GM18517 (cell line): ENCODE measurements at regions not wholly inside any gene's neighbourhood (a gene's known extent, or its start where the extent isn't known, plus 50 kb on each side); places are given as distances from the start of the nearest gene placed in this dataset.
A peak's percentile ranks its signal among the peaks of the same experiment; 100 is the strongest.

Source experiments
- ATAC-seq: cut with Tn5 transposase; IDR thresholded peaks from one replicate; pipeline ENCODE4 v1.9.1; 2021; ENCODE audit warnings: mild to moderate bottlenecking, moderate library complexity; ENCODE audit not compliant: unreplicated experiment

DNA sequence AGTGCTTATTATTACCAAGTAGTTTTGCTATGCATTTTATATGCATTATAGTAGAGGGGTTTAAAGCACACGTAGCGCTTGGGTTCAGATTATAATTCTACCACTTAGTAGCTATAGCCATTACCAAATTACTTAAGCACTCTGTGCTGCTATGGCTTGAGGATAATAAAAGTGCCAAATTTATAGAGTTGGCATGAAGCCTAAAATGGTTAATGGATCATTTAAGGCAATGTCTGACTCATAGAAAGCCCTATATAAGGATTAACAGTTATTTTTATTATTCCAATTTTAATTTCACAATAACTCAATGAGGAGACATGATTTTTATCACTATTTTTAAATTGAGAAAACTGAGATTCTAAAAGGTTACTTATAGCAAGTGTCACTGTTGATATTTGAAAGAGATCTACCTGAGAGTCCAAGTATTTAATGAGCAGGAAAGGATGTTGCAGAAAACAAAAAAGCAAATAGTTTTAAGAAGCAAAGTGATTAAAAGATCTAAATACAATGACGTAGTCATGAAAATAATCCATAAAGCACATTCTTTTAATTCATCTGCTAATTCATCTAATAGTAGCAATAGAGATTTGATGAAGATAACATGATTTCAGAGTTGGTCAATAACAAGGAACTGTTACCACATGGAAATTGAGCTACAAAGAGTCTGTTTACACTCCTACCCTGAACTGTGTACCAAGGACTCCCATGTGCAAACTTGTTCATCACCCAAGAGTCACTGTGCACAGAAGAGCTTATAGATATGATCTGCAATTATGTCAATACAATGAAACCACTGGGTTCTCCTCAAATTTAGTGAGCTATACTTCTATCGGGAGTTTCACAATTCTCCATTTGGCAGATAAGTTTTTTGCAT lies 78.8 kb upstream of the DTNA start:
- no peak for ATAC-seq

DNA sequence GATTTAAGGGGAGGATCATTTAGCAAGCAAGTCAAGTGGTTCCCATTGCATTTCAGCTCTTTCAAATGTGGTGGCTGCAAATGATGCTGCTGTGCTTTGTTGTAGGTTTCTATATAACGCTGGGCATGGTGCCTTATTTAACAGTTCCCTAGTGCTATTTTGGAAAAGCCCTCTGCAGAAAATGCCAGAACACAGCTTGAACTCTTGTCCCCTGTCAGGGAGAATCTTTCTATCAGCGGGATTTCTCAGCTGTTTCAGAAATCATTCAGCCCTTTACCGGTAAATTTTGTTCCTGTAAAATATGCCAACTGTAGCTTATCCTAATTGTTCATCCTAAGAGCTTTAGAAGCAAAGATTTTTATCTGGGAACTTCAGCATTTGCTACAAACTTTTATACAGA lies 77.8 kb upstream of the DTNA start:
- no peak for ATAC-seq

GRCh38 chr18:34633368-34633767 lies 76.7 kb upstream of the DTNA start:
- no peak for ATAC-seq

GRCh38 chr18:34637094-34637801 lies 72.8 kb upstream of the DTNA start:
- ATAC-seq: no peak

- ATAC-seq: no peak
Observed at GRCh38 chr18:34639687-34640086, 70.4 kb upstream of the DTNA start.

DNA sequence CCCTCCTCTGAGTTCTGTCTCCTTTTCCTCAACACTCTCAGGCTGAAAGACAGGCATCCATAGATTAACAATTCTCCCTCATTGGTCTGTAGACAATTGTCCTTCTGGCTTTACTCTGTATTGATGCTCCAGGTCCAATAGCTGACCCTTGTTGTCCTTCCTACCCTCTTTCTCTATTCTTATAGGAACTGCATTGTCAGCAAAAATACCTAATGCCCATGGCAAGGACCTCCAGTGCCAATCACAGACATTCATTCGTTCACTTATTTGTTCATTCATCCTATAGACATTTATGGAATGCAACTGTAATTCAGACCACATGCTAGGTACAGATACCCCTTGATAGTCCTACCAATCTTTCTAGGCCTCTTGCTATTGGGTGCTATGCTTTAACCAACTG lies 69.8 kb upstream of the DTNA start:
- ATAC-seq: no peak

DNA sequence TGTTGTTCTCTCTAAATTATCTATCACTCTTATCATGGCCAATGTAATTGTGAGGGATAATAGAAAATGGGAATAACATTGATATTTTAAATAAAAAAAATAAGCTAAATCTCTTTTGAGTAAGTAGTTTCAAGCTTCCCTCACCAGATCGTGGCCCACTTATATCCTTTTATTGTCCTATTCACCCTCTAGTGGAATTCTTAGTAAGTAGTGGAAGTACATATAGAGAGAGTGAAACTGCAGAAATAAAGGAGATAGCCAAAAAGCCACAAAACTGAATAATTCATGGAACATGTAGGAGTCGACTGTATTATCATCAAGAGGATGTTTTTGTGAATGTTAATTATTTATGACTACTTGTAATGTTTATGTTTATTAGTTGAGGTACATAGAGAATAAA lies 66.1 kb upstream of the DTNA start:
- ATAC-seq: no peak

DNA sequence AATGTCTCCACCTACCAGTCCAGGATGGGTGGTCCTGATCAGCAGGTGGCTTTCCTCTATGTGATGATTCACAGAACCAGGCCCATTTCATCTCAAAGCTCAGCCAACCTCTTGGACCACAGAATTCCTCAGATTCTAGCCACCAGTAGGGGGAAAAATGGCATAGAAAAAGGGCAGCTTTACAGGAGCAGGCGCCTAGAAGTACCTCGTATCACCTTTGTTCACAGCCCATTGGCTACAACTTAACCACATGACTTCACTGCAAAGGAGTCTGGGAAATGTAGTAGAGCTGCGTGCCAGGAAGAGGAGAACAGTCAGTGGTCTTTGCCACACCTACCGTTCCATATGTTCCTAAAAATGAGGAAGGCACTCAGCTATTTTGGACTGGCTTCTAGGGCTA lies 62.8 kb upstream of the DTNA start:
- ATAC-seq: peak; percentile 79

DNA sequence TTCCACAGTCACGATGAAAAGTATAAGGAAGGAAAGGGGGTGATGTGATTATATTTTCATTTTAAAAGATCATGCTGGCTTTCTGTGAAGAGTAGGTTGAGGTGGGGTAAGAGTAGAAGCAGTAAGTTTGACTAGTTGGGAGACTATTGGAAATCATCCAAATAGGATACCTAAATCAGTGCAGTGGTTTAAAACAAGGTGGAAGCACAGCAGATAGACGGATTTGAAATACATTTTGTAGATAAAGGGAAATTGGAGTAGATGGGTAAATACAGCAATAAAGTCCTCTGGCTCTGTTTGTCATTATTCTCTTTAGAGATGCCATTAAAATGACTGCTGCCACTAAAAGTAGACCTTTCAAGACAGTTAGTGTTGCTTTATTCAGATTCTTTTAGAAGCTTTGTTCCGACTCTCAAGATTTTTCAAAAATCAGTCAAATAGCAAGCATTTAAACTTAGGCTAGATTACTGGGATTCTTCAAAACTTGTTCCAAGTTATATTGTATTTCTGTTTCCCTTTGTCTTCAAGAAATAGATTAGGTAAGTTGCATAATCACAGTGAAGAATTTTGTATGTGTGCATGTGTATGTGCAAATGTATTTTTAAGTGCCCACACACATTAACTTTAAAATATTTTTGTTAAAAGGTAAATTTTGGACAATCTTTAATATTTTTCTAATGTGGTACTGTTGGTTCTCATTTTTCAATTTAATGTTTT lies 61.7 kb upstream of the DTNA start:
- ATAC-seq: no peak

DNA sequence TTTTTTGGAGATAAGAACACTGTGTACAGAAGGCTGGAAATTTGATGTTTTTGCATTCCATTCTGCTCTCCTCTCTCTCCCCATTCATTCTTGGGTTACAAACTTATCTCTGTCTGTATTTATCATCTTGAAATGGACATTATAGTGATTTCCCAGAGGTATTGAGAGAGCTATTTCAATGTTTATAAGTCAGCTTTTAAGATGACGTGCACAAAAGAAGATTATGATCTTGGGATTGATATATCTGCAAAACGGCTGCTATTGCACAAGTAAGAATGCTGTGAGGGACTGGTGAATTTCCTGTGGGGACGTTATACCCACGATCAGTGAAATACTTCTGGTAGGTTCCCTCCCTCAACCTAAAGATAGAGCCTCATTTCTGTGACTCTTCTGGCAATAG lies 61.0 kb upstream of the DTNA start:
- ATAC-seq: no peak

DNA sequence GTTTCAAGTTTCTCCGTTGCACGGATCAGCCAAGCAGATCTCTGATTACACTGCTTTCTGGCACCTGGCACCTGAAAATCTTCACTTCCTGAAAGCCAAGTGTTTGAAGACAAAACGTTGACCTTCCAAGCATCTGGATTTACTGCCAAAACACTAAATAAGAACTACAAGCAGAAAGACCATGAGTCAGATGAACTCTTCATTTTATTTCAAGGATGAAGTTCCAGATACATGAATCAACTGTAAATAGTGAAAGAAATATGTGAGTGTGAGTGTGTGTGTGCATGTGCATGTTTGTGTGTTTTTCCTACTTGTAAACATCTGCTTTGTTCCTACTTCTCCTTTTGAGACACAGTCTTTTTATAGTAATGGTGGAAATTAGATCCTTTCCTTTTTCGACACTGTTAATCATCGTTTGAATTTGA lies 60.0 kb upstream of the DTNA start:
- no peak for ATAC-seq

DNA sequence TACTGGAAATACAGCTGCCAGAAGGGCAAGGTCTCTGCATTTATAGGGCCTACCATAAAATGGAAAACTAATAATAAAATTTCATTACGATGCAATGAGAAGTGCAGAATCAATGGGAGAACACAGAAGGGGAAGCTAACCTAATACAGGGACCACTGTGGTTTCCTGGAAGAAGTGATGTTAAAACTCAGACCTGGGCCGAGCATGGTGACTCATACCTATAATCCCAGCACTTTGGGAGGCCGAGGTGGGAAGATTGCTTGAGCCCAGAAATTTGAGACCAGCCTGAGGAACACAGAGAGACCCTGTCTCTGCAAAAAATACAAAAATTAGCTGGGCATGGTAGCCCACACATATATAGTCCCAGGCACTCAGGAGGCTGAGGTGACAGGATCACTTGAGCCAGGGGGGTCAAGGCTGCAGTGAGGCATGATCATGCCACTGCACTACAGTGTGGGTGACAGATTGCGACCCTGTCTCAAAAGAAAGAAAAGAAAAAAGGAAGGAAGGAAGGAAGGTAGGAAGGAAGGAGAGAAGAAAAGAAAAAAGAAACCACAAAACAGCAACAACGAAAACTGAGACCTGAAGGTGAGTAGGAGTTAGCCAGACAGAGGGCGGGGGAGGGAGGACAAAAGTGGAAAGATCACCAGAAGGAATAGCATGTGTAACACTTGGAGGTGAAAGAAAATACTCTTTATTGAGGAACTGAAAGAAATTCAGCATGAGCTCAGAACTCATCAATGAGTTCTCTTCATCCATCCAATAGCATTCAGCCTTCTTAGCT lies 58.3 kb upstream of the DTNA start:
- no peak for ATAC-seq

DNA sequence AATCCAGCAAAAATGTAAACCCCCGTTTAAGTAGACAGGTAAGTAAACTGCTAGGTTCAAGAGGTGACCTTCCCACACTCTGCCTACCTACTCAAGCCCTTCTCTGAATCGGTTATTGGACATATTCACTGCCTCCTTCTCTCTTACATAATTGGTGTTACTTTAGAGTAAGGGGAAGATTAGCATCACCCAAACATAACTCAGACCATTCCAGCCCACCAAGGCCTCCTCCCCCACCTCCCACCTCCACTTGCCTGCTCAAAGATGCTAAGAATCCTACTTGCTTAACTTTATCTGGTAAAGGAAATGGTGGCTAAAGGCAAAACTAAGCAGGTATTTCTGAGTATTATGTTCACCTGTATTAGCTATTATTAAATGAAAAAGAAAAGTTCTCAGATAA lies 55.0 kb upstream of the DTNA start:
- no peak for ATAC-seq

DNA sequence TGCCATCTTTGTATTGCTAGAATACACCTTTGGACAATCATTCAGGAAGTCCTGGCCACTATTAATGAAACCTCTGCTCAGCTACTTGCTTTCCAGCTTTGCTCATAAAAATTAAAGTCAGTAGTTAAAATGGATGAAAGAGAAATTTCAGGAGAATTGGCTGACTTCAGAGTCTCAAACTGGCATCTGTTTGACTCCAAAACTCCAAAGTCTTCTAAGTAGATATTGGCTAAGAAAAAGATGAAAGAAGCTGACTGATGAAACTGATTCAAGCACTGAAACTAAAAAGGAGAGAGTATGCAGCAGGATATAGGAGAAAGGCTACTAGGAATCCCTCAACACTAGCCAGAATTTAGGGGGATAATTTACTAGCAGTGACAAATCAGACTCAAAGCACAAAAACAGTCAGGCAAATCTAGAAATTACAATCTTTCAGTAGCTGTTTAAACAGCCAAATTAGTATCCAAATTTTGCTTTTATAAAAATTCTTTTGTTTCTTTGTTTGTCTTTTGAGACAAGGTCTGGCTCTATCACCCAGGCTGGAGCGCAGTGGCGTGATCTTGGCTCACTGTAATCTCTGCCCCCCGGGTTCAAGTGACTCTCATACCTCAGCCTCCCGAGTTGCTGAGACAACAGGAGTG lies 52.1 kb upstream of the DTNA start:
- ATAC-seq: no peak

- ATAC-seq: no peak
Observed at GRCh38 chr18:34659579-34660517, 50.2 kb upstream of the DTNA start.
